ENCODE measurements at regions not wholly inside any gene's neighbourhood (a gene's known extent, or its start where the extent isn't known, plus 50 kb on each side); places are given as distances from the start of the nearest gene placed in this dataset.
"Not testable (repeated sequence)": the region's sequence is repeated elsewhere in the genome, so short reads cannot be mapped to it uniquely, and the experiment has no call there.

DNA sequence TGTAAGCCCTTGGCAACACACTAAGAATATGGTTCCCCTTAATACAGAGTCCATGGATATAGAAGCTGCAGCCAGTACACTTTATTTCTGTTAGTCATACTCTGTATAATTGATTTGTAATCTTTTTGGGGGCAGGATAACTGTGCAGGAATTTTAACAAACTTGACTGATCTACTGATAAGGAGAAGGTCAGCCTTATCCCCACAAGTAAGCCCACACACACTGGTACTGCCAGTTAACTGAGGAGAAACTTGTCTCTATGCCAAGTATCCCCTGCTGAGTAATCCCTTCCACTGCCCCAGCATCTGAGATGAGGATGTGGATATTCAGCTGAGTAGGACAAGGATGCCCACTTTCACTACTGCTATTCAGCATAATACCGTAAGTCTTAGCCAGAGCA is 154.9 kb upstream of the CXXC4 start:
- Histone ChIP-seq H3K27me3 (ENCODE audit: low read length) (no peaks in the 10 kb centered on the region), H4K20me1 (ENCODE audit: low read depth, low read length) (no peaks in the 10 kb centered on the region), H3K27ac (ENCODE audit: low read depth, low read length) (no peak overlapping the region), H3K9me2 (replicated peaks; ENCODE audit: insufficient read depth, low read length) (no peaks in the 10 kb centered on the region), H2AFZ (ENCODE audit: low read depth, low read length, severe bottlenecking) (no peak overlapping the region), H3K36me3 (ENCODE audit: low read length) (no peaks in the 10 kb centered on the region), H3K4me3 (ENCODE audit: insufficient read depth, low read length, poor library complexity, severe bottlenecking) (no peak overlapping the region), H3K4me2 (ENCODE audit: low read depth, low read length, poor library complexity, severe bottlenecking) (no peak overlapping the region), H3K9ac (ENCODE audit: low read length) (no peak overlapping the region), H3F3A (ENCODE audit: insufficient read depth) (no peaks in the 10 kb centered on the region), H3K79me2 (ENCODE audit: insufficient read depth, low read length) (no peaks in the 10 kb centered on the region), H3K9me3 (ENCODE audit: insufficient read depth, low read length) (no peaks in the 10 kb centered on the region)
- TF ChIP-seq, protein P1, sequence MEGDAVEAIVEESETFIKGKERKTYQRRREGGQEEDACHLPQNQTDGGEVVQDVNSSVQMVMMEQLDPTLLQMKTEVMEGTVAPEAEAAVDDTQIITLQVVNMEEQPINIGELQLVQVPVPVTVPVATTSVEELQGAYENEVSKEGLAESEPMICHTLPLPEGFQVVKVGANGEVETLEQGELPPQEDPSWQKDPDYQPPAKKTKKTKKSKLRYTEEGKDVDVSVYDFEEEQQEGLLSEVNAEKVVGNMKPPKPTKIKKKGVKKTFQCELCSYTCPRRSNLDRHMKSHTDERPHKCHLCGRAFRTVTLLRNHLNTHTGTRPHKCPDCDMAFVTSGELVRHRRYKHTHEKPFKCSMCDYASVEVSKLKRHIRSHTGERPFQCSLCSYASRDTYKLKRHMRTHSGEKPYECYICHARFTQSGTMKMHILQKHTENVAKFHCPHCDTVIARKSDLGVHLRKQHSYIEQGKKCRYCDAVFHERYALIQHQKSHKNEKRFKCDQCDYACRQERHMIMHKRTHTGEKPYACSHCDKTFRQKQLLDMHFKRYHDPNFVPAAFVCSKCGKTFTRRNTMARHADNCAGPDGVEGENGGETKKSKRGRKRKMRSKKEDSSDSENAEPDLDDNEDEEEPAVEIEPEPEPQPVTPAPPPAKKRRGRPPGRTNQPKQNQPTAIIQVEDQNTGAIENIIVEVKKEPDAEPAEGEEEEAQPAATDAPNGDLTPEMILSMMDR (IDR thresholded peaks at IDR 0.05; ENCODE audit: insufficient read depth, low read length, poor library complexity, severe bottlenecking) = no peak
- TF ChIP-seq EZH2phosphoT487 (conservative IDR thresholded peaks at IDR 0.05; ENCODE audit: low read length) = no peak

DNA sequence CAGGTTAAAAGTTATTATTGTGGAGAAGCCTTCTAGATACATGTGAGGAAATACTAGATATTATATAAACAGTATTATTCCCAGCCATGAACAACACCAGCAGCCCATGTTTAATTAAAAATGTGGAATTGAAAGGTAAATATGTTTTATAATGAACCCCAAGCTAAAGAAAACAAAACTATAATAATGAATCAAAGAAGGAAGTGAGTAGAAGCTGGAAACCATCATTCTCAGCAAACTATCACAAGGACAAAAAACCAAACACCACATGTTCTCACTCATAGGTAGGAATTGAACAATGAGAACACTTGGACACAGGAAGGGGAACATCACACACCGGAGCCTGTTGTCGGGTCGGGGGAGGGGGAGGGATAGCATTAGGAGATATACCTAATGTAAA is 167.6 kb upstream of the CXXC4 start:
- H3F3A ChIP-seq (ENCODE audit: insufficient read depth); H3K36me3 ChIP-seq (ENCODE audit: low read length); H3K4me2 ChIP-seq (ENCODE audit: low read depth, low read length, poor library complexity, severe bottlenecking); H3K9me3 ChIP-seq (ENCODE audit: insufficient read depth, low read length); H3K79me2 ChIP-seq (ENCODE audit: insufficient read depth, low read length); H4K20me1 ChIP-seq (ENCODE audit: low read depth, low read length); H3K9me2 ChIP-seq (replicated peaks; ENCODE audit: insufficient read depth, low read length); H3K4me3 ChIP-seq (ENCODE audit: insufficient read depth, low read length, poor library complexity, severe bottlenecking); H2AFZ ChIP-seq (ENCODE audit: low read depth, low read length, severe bottlenecking); H3K9ac ChIP-seq (ENCODE audit: low read length); H3K27me3 ChIP-seq (ENCODE audit: low read length); H3K27ac ChIP-seq (ENCODE audit: low read depth, low read length): not testable (repeated sequence)

DNA sequence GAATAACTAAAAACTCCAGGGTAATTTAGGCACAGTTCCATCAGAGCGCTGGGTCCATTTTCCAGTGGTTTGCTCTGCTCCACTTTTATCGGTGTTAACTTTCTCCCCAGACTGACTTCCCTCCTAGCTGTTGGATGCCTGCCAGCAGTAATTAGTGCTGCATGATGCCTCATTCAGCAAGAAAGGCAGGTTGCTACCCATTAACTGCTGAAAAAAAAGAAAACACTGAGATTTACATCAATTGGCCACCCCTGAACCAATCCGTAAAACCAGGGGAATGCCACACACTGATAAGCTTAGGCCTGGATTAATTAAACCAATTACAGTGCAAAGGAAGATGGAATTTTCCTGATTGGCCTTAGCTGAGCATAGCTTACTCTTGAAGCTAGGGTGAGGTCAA is 182.4 kb upstream of the CXXC4 start:
- no peaks in the 10 kb centered on the region for H3K36me3 ChIP-seq (ENCODE audit: low read length)
- H3K4me3 ChIP-seq (ENCODE audit: insufficient read depth, low read length, poor library complexity, severe bottlenecking) = no peak overlapping the region
- no peak overlapping the region for H2AFZ ChIP-seq (ENCODE audit: low read depth, low read length, severe bottlenecking)
- no peaks in the 10 kb centered on the region for H3F3A ChIP-seq (ENCODE audit: insufficient read depth)
- H3K9me2 ChIP-seq (replicated peaks; ENCODE audit: insufficient read depth, low read length) = no peaks in the 10 kb centered on the region
- no peak overlapping the region for H3K4me2 ChIP-seq (ENCODE audit: low read depth, low read length, poor library complexity, severe bottlenecking)
- H3K27ac ChIP-seq (ENCODE audit: low read depth, low read length) = no peak overlapping the region
- no peak for TF ChIP-seq EZH2phosphoT487 (conservative IDR thresholded peaks at IDR 0.05; ENCODE audit: low read length)
- TF ChIP-seq, protein P1 (IDR thresholded peaks at IDR 0.05; ENCODE audit: insufficient read depth, low read length, poor library complexity, severe bottlenecking) = no peak
- no peak overlapping the region for H3K9ac ChIP-seq (ENCODE audit: low read length)
- no peaks in the 10 kb centered on the region for H3K27me3 ChIP-seq (ENCODE audit: low read length)
- H3K9me3 ChIP-seq (ENCODE audit: insufficient read depth, low read length) = no peaks in the 10 kb centered on the region
- no peaks in the 10 kb centered on the region for H3K79me2 ChIP-seq (ENCODE audit: insufficient read depth, low read length)
- H4K20me1 ChIP-seq (ENCODE audit: low read depth, low read length) = no peaks in the 10 kb centered on the region

DNA sequence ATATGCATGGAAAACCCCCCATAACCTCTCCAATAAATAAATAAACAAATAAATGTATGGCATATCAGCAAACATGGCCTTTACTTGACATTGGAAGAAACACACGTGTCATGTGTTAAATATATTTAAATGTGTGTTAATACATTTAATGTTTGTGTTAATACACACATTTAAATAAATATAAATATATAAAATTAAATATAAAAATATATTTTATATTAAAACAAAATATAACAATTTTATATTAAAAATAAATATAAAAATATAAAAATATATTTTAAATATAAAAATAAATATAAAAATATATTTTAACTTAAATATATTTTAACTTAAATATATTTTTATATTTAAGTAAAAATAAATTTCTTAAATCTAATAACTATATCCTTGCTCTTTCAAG is 187.6 kb upstream of the CXXC4 start:
- no peaks in the 10 kb centered on the region for H3K9me3 ChIP-seq (ENCODE audit: insufficient read depth, low read length)
- no peak overlapping the region for H2AFZ ChIP-seq (ENCODE audit: low read depth, low read length, severe bottlenecking)
- TF ChIP-seq, protein P1 (IDR thresholded peaks at IDR 0.05; ENCODE audit: insufficient read depth, low read length, poor library complexity, severe bottlenecking) = no peak
- TF ChIP-seq EZH2phosphoT487 (conservative IDR thresholded peaks at IDR 0.05; ENCODE audit: low read length) = no peak
- H3K9ac ChIP-seq (ENCODE audit: low read length) = no peak overlapping the region
- H3K36me3 ChIP-seq (ENCODE audit: low read length) = no peaks in the 10 kb centered on the region
- H4K20me1 ChIP-seq (ENCODE audit: low read depth, low read length) = no peaks in the 10 kb centered on the region
- H3K9me2 ChIP-seq (replicated peaks; ENCODE audit: insufficient read depth, low read length) = no peaks in the 10 kb centered on the region
- no peak overlapping the region for H3K27ac ChIP-seq (ENCODE audit: low read depth, low read length)
- H3F3A ChIP-seq (ENCODE audit: insufficient read depth) = no peaks in the 10 kb centered on the region
- H3K4me3 ChIP-seq (ENCODE audit: insufficient read depth, low read length, poor library complexity, severe bottlenecking) = no peak overlapping the region
- H3K4me2 ChIP-seq (ENCODE audit: low read depth, low read length, poor library complexity, severe bottlenecking) = no peak overlapping the region
- no peaks in the 10 kb centered on the region for H3K79me2 ChIP-seq (ENCODE audit: insufficient read depth, low read length)
- H3K27me3 ChIP-seq (ENCODE audit: low read length) = no peaks in the 10 kb centered on the region

Measured in SU-DHL-6 (cell line).